GM19023 (cell line): ENCODE measurements at regions not wholly inside any gene's neighbourhood (a gene's known extent, or its start where the extent isn't known, plus 50 kb on each side); places are given as distances from the start of the nearest gene placed in this dataset.

ENCODE experiments used
- ATAC-seq: cut with Tn5 transposase; IDR thresholded peaks from one replicate; pipeline ENCODE4 v1.9.1; 2021; ENCODE audit warnings: mild to moderate bottlenecking, moderate library complexity; ENCODE audit not compliant: unreplicated experiment

DNA sequence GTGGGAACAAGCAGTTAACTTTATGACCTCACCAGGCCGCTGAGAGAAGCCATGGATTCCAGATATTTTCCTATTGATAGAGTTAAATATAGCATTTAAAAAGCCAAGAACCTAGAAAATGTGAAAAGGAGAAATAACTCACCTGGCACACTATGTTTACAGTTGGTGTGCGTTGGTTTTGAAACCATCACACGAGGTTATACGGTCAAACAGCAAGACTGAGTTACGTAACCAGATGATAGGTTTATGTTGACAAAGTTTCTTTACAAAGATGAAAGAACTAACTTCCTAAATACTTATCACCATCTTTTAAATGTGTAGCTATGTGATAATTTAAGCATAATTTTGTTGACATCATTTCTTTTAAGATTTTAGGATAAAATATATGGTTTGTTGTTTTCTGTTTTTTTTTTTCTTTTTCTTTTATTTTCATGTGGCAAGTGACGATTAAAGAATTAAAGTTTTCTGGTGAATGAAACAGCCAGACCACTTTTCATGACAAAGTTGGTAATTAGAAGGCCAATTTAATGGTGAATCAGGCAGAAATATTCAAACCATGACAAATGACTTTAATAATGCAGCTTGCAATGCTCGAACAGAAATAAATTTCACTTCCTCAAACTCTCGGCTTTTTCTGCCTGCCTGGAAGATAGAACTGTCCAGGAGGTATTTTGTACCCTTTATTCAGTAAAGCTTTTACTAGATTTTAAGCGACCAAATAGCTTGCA is 339.1 kb upstream of the OBI1 start:
- no peak for ATAC-seq

DNA sequence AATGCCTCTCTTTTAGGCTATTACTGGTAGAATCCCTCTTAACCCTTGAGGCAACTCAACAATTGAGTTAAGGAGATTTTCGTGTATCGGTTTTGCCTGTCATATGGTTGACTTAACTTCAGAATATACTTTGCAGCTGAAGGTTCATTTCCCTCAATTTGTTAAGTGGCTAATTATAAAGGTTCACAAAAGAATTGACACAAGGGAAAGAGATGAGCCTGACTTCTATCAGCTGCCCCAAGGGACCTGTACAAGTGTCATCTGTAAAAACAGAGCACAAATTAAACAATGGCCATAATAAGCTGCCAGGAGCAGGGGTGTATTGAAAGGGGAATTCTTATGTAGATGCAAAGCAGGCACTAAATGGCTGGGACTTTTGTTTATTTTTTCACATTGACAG is 334.8 kb upstream of the OBI1 start:
- ATAC-seq: no peak

DNA sequence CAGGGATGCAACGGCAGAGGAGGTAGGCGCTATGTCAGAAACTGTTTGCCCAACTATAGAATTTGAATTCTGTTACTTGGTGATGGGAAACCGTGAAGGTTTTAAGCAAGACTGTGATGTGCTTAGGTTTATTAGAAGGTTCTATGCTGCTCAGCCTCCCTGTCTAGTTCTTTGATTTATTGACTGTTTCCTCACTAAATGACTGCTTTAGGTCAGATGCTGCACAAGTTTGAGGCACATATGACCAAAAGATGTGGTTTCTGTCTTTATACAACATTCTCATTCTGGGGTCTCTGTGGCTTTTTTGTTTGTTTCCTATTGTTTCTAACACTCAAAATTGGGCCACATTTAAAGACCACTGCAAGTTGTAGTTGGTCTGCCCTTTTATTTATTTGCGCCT is 323.0 kb upstream of the OBI1 start:
- ATAC-seq: no peak

DNA sequence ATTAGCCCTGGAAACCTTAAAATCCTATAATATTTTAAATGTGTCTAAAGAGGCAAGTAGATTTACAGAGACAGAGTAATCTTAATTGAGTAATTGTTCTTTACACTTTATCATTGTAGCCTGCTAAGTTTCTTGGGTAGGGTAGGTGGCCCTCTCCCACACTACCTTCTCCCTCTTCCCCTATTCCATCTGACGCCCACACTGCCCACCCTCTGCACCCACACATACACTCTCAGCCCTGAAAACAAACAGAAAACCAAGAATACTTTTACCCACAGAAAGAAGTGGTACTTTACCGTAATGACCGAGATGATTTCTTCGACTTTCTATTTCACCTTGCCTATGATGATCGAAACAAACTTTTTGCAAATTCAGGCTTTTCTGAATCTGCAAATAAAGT is 320.4 kb upstream of the OBI1 start:
- no peak for ATAC-seq

DNA sequence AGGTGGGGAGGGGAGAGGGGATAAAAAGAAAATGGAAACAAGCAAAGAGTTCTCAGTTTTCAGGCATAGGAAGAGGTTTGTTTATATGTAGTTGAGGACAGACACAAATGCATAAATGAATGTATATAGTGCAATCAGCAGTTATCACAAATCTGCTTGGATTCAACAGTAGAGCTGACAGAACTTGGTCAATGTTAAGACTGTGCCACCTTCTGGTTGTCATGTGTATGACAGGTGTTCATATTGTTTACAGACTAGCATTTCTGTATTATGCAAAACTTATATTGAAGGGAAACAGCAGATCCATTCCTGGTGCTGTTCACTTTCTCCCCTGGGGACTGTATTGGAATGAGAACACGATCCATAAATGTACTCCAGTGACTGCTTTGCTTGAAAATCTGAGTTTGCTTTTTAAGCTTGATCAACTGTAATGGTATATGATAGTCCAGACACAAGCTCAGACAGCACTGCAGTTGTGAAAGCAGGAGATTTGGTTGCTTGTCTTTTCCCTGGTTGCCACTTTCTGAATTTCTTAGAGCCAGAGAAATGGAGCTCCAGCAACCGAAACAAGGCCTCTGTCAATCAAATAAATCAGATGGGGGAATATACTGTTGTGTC is 319.5 kb upstream of the OBI1 start:
- ATAC-seq: peak; percentile 88

DNA sequence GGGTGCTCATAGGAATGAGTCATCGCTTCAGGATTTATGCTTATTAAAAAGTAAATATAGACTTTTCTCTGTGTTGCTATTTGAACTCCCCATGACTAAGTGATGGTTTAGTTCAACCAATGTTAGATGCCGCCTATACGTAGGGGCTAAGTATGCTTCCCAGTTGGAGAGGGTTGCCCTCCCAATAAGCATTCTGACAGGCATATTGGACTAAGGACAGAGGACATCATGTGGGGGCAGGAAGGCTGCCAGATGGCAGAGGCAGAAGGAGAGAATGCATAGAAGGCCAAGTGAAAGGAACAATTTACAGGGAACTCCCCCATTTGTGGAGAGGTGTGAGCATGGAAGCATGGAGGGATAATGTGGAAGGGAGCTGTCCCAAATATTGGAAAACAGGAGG is 318.4 kb upstream of the OBI1 start:
- ATAC-seq: no peak

DNA sequence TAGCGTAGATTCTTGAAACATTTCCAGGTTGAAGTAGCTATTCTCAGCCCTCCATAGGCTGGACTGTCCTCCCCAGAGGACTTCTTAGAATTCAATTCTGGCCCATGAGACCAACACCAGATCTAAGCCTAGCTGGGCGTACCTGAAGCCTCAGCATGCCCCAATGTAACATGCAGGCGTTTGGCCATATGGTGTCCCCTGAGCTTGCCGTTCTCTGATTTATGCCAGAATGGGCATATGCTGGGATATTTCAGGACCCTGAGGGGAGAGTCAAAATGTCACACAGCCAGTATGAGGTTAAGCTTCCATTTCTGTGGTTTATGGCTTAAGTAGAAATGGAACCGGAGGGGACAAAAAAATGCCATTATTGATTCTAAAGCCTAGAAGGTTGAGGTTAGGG is 317.7 kb upstream of the OBI1 start:
- no peak for ATAC-seq

DNA sequence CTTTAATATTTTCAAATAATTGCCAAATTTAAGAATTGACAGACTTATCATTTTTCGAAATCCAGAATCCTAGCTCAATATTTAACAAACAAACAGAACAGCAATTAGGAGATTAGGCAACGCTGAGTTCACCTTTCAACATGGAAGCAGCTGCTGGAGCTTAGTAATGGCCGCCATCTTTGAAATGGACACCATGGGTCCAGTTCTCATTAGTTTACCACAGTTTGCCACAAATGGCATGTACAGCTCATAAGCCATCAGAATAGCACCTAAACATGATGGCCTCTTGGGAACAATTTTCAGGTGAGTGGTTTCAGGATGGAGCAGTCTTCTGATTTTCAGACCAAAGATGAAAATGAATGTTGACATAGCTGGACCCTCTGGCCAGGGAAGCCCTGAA is 313.6 kb upstream of the OBI1 start:
- no peak for ATAC-seq

DNA sequence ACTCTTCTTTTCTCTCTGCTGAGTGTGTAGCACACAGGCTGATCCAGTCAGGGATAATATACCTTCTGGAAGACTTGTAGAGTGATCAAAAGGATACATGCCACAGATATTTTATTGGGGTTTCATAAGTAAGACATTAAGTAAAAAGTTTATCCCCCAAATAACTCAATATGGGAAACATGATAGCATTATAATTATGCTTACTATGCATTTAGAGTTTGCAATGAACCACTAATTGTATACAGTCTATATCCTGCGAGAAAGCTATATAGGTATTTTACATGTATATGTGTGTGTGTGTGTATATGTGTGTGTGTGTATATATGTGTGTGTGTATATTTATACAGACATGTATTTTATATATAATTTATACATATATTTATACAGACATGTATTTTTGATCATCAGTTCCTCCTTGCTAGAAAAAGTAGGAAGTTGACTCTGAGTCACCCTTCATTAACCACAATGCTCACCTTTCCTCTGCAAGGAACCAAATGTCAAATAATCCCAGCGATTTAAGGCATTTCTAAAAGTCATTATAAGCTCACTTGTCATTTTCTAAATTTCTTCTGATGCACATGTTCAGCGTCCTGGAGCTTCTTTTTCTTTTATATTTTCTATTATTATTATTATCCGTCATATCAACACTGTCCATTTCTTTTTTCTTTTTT is 312.5 kb upstream of the OBI1 start:
- no peak for ATAC-seq

DNA sequence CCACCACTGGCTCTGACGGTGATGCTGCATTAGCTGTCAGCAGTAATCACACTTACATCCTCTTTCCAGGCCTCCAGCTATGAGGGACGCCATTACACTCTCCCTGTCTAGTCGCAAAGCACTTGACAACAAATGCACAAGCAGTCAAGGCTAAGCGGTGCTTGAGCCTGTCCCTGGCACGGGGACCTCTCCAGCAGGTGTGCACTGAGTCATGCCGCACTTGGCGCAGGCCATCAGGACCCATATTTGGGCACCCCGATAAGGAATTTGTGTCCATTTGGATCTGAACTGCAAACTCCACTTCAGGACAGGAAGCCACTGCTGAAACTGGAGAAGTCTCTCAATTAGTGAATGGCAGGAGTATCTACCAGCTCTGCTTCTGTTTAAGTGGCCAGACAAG is 301.9 kb upstream of the OBI1 start:
- no peak for ATAC-seq

DNA sequence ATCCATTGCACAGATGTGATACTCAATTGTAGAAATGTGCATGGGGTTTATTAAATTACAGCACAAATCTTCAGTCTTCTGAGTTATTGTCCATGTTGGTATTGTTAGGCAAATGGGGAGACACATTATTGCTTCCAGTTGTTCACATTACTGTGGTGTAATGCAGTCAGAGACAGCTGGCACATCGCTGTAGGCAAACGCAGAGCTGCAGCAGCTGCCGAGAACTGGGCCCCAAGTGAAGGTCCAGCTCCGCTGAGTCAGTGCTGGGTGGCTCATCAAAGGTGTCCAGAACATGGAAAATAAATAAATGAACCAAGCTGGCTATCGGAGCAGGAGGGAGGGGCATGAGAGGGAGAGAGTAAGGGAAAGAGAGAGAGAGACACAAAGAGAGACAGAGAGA is 299.1 kb upstream of the OBI1 start:
- ATAC-seq: no peak

DNA sequence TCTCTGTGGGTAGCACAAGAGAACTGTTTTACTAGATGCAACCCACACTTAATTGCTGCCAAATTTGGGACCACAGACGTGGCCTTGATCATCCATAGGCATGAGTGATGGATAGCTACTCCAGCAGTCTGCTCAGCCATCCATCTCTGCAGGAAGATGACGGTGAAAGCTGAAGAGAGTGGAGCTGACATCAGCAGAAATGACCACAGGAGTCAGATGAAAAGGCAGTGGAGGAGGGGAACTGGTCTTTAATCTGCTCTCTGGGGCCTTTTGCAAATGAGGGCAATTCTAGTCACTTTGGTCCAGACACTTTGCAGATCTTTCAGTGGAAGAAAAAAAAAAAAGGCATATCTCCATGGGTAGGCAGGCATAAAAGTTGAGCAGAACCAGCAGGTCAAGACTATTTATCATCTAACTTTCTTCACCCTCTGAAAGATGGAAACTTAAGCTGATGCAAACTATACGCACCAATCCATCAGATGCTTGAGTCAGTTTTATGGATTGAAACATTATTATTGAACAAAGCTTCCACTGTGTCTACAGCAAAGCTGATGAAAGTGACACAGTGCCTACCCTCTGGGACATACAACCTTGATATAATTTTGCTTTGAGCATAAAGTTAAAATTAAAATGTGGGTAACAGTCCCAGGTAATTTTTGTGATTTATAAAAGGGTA is 281.6 kb upstream of the OBI1 start:
- ATAC-seq: no peak

DNA sequence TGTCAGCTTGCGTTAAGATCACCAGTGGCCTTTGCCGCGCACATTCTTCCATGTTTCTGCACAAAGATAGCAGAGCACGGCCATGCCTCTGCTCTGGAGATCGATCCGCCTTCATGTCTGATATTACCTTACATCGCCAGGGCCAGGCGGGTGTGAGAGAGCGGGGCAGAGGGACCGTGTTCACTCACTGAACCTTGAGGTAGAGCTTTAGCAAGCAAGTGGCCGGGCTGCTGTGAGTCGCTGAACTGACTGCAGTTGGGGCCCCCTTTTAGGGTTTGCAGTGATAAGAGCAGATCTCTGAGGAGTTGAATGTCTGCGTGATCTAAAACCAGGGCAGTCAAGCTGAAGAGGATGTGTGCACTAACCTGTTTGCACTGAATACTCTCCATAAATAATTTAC is 275.4 kb upstream of the OBI1 start:
- ATAC-seq: no peak

DNA sequence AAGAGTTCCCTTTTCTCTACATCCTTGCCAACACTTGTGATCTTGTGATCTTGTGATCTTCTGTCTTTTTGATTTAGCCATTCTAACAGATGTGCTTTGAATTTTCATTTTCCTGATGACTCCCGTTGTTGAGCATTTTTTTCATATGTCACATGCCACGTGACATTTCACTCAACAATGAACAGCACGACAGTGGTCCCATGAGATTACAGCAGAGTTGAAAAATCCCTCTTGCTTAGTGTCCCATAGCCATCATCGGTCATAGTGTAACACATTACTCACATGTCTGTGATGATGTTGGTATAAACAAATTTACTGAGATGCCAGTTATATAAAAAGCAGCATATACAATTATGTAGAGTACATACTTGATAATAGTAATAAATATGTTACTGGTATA is 256.1 kb upstream of the OBI1 start:
- no peak for ATAC-seq

DNA sequence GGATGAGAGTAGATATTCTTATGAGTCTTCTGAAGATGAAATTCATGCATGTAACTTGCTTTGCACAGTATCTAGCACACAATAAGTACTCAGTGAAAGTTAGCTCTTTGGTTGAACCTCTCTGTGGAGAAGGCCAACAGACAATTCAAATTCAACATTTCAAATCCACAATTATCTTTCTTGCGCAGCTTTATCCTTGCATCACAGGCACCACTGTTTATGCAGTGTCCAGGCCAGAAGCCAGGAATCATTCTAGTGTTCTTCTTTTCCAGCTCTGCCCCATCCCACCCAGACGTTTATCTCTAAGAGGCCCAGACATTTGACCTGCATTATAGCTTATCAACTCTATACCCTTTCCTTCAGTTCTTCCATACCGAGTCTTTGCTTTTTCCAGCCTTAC is 254.7 kb upstream of the OBI1 start:
- ATAC-seq: no peak

DNA sequence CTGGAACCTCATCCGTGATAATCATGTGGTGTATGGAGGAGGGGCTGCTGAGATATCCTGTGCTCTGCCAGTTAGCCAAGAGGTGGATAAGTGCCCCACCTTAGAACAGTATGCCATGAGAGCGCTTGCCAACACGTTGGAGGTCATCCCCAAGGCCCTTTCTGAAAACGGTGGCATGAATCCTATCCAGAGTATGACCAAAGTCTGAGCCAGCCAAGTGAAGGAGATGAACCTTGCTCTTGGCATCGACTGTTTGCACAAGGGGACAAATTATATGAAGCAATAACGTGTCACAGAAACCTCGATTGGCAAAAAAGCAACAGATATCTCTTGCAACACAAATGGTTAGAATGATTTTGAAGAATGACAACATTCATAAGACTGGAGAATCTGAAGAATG is 251.2 kb upstream of the OBI1 start:
- no peak for ATAC-seq

DNA sequence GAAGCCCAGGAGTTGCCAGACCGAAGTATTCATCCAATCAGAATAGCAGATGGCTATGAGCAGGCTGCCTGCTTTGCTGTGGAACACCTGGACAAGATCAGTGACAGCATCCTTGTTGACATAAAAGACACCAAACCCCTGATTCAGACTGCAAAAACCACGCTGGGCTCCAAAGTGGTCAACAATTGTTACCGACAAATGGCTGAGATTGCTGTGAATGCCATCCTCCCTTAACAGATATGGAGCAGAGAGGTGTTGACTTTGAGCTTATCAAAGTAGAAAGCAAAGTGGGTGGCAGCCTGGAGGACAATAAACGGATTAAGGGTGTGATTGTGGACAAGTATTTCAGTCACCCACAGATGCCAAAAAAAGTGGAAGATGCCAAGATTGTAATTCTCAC is 250.3 kb upstream of the OBI1 start:
- ATAC-seq: no peak

DNA sequence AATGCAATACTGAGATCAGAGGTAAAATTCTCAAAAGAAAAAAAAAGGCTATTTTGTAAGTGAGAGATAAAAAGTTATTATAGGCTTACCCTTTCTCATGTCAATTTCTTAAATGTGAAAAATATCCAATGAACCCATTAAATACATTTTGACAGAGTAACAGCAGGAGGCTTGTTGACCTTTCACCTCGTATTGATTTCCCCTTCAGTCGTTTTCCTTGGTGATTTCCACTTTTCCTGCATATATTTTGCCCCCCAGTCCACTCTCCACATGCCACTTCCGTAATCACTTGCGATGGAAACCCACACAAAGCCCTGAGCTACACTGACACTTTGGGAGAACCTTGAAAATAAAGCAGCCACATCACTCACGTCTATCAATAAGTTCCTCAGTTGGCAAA is 248.1 kb upstream of the OBI1 start:
- no peak for ATAC-seq

DNA sequence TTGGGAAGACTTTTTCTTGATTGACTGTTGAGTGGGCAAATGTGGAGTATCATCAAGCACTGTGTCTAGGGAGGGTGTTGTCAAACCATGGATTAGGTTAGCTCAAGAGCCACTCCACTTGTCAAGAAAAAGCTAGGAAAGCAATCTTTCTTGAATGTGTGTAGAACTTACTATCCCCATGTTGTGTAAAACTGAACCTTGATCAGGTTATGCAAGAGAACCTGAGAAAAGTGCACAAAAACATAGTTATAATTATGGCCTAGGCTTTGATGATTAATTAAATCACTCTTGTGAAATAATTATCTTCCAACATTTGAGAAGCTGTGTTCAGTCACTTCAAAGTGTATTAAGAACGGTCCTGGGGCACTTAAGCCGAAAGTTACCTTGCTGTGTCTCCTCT is 238.2 kb upstream of the OBI1 start:
- no peak for ATAC-seq

DNA sequence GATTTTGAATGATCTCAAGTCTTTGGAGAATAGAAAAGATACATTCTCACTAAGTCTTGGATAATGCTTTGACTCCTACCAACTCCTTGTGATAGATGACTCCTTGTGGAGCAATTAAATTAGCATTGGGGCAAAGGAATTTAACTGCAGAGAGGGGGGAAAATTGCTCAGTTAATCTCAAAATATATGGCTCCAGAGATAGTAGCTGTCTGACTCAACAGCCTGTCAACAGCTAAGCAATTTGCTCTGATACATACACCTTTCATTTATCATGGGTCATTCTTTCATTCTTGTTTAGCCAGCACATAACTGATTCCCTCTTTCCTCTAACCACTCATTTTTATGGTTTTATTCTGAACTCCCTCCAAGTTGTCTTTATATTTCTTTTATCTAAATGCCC is 225.6 kb upstream of the OBI1 start:
- ATAC-seq: no peak

DNA sequence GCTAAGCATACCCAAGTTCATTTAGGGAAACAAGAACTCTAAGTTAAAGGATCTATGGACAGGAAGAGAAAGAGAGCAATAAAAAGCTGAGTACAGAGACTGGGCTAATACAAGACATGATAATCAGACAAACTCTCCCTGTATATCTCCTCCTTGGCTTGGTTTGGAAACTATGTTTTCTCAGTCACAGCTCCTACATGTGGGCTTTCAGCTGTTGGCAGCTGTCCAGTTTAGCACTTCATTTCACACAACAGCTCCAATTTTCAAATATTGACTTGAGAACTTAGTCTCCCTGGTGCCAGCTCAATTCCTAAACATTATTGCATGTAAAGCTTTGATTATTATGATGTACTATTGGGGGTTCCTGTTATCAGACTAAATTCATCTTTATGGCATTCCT is 222.8 kb upstream of the OBI1 start:
- no peak for ATAC-seq

DNA sequence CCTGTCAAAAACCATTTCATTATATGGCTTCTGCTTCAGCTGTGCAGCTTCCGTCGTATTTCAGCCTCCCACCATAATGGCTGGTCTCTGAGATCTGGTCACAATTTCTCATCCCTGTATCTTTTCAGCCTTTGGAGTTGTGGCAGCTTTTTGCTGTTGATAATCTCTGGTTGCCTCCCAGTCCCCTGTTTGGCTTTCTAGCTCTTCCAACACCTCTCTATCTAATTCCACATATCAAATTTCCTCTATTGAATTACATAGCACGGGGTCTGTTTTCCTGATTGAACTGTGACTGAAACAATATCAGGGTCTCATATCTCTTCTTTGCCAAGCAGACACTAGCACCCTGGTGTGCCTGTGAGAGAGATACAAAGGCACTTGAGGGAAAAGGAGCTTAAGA is 222.1 kb upstream of the OBI1 start:
- ATAC-seq: no peak
